ENCODE measurements at regions not wholly inside any gene's neighbourhood (a gene's known extent, or its start where the extent isn't known, plus 50 kb on each side); places are given as distances from the start of the nearest gene placed in this dataset.

DNA sequence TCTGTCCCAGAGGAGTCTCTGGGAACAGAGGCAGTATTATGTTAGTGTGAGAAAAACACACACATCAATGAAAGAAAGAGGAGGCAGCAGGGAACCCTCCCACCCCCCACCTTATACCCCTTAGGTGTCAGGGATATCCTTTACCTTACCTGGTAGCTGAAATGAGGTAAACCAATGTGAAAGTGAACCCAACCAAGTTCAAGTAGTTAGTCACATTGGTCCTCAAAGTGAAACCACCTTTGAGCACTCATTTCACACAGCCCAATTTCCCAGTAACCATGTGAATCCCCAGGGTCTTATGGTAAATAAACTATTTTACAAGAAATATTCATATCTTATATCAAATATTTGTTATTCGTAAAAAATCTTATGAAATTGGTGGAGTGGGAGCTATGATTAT, 377.8 kb downstream of the LRATD1 start:
- TF ChIP-seq EZH2 (IDR thresholded peaks at IDR 0.05; ENCODE audit: insufficient read depth, low read length) = no peak
- no peak for TF ChIP-seq CTCF (IDR thresholded peaks at IDR 0.05; ENCODE audit: insufficient read depth, low read depth, low read length)
